SK-N-SH (cell line): ENCODE measurements at regions not wholly inside any gene's neighbourhood (a gene's known extent, or its start where the extent isn't known, plus 50 kb on each side); places are given as distances from the start of the nearest gene placed in this dataset.

Source experiments
- CTCF ChIA-PET: fragments of 300-600, 350-600 bp; formaldehyde crosslinking; extraction: SDS; loops from one replicate; lab custom pipeline; 2021; lab: Yijun Ruan, JAX
- POLR2A ChIA-PET: fragments of 350-600 bp; sonication (Branson Sonifier 250); formaldehyde crosslinking; extraction: SDS; loops from one replicate; lab custom pipeline; 2020; ENCODE audit warnings: antibody characterized with exemption, inconsistent platforms; lab: Yijun Ruan, JAX
- DNase-seq: peaks from one replicate; pipeline ENCODE4 v3.0.0; 2012
- H2AFZ ChIP-seq: fragments of 200-600 bp; sonication (generic); 2 replicates; pipeline ENCODE4 v1.8.1; 2016; ENCODE audit warnings: antibody characterized with exemption, mild to moderate bottlenecking, low read depth
- H3F3A ChIP-seq: fragments of 200-600 bp; sonication (generic); replicated peaks from 2 replicates; pipeline ENCODE3; 2016; ENCODE audit warnings: antibody characterized with exemption, mild to moderate bottlenecking; ENCODE audit not compliant: insufficient read depth
- H3K27ac ChIP-seq, 2 experiments: fragments of 200-500 bp in 1 of 2; fragments of 200-600 bp in 1 of 2; sonication (Bioruptor generic) in 1 of 2; sonication (generic), shearing (Covaris generic) in 1 of 2; 2 replicates each; pipeline versions ENCODE4 v1.5.1 to v1.6.1; 2014 to 2016; ENCODE audit warnings: low read depth in 2 of 2, inconsistent platforms in 1 of 2, low read length in 1 of 2, mild to moderate bottlenecking in 1 of 2, mixed read lengths in 1 of 2
- H3K27me3 ChIP-seq: fragments of 200-600 bp; sonication (generic), shearing (Covaris generic); 2 replicates; pipeline ENCODE4 v1.6.1; 2016; ENCODE audit warnings: mixed run types; ENCODE audit not compliant: insufficient read depth
- H3K36me3 ChIP-seq, 2 experiments: fragments of 200-500 bp in 1 of 2; fragments of 200-600 bp in 1 of 2; sonication (Bioruptor generic) in 1 of 2; sonication (generic) in 1 of 2; replicated peaks in 1 of 2; 2 replicates each; pipeline versions ENCODE3 to v1.5.1; 2014 to 2016; ENCODE audit warnings: low read length in 1 of 2, mild to moderate bottlenecking in 1 of 2; ENCODE audit not compliant: insufficient read depth in 2 of 2, control insufficient read depth in 1 of 2
- H3K4me1 ChIP-seq, 2 experiments: fragments of 200-500 bp in 1 of 2; fragments of 200-600 bp in 1 of 2; sonication (Bioruptor generic) in 1 of 2; sonication (generic), shearing (Covaris generic) in 1 of 2; 2 replicates each; pipeline versions ENCODE4 v1.5.1 to v1.6.1; 2014 to 2016; ENCODE audit warnings: low read depth in 1 of 2, low read length in 1 of 2, mixed run types in 1 of 2; ENCODE audit not compliant: insufficient read depth in 2 of 2, control insufficient read depth in 1 of 2
- H3K4me2 ChIP-seq: fragments of 200-600 bp; sonication (generic), shearing (Covaris generic); 2 replicates; pipeline ENCODE4 v1.6.1; 2017; ENCODE audit warnings: mixed run types
- H3K4me3 ChIP-seq, 2 experiments: fragments of 200-500 bp in 1 of 2; fragments of 200-600 bp in 1 of 2; sonication (Bioruptor generic) in 1 of 2; sonication (generic), shearing (Covaris generic) in 1 of 2; 2 replicates each; pipeline versions ENCODE4 v1.5.1 to v1.8.1; 2014 to 2016; ENCODE audit warnings: low read depth in 2 of 2, inconsistent platforms in 1 of 2, low read length in 1 of 2, mild to moderate bottlenecking in 1 of 2, mixed read lengths in 1 of 2, moderate library complexity in 1 of 2
- H3K79me2 ChIP-seq: fragments of 200-600 bp; sonication (generic); 2 replicates; pipeline ENCODE4 v1.8.1; 2017; ENCODE audit warnings: mild to moderate bottlenecking; ENCODE audit not compliant: insufficient read depth
- H3K9ac ChIP-seq: fragments of 200-600 bp; sonication (generic); 2 replicates; pipeline ENCODE4 v1.6.1; 2017; ENCODE audit warnings: mixed run types
- H3K9me2 ChIP-seq: fragments of 200-600 bp; sonication (generic); 2 replicates; pipeline ENCODE4 v1.6.1; 2017; ENCODE audit warnings: mixed run types
- H3K9me3 ChIP-seq: fragments of 200-600 bp; sonication (generic); 2 replicates; pipeline ENCODE4 v1.6.1; 2017; ENCODE audit warnings: mixed run types, mild to moderate bottlenecking, moderate library complexity
- H4K20me1 ChIP-seq: fragments of 200-600 bp; sonication (generic); 2 replicates; pipeline ENCODE4 v1.6.1; 2017; ENCODE audit warnings: mild to moderate bottlenecking, mixed run types; ENCODE audit not compliant: insufficient read depth
- CHD2 ChIP-seq: fragments of 150-350 bp; IDR thresholded peaks from 2 replicates; pipeline ENCODE4 v1.6.1; 2018; ENCODE audit warnings: low read length; ENCODE audit not compliant: partially characterized antibody
- CTCF ChIP-seq: fragments of 200-600 bp; sonication (generic); IDR thresholded peaks from 2 replicates; pipeline ENCODE4 v1.6.1; 2017; ENCODE audit warnings: antibody characterized with exemption, mild to moderate bottlenecking, moderate library complexity
- ELF1 ChIP-seq: IDR thresholded peaks from 2 replicates; pipeline ENCODE4 v1.4.0; 2012
- EP300 ChIP-seq, 2 experiments: IDR thresholded peaks; 2 replicates each; pipeline versions ENCODE4 v1.4.0 to v1.6.1; 2012; ENCODE audit warnings: borderline replicate concordance in 1 of 2, low read depth in 1 of 2, low read length in 1 of 2
- EZH2phosphoT487 ChIP-seq: fragments of 200-600 bp; sonication (generic); IDR thresholded peaks from 2 replicates; pipeline ENCODE4 v1.6.1; 2017; ENCODE audit warnings: low read depth, mixed run types, mild to moderate bottlenecking, antibody characterized with exemption, moderate library complexity, borderline replicate concordance
- FOSL2 ChIP-seq: IDR thresholded peaks from 2 replicates; pipeline ENCODE4 v1.4.0; 2012; ENCODE audit warnings: low read depth, mild to moderate bottlenecking, moderate library complexity, borderline replicate concordance
- GATA2 ChIP-seq: sonication (generic); formaldehyde crosslinking; IDR thresholded peaks from 2 replicates; pipeline ENCODE4 v1.5.0; 2020; ENCODE audit warnings: mild to moderate bottlenecking, missing genetic modification reagents
- JUND ChIP-seq: IDR thresholded peaks from 2 replicates; pipeline ENCODE4 v1.4.0; 2012
- MEF2A ChIP-seq: IDR thresholded peaks from 2 replicates; pipeline ENCODE4 v1.4.0; 2012; ENCODE audit warnings: low read depth, borderline replicate concordance
- NFIC ChIP-seq: IDR thresholded peaks from 2 replicates; pipeline ENCODE4 v1.4.0; 2012; ENCODE audit warnings: borderline replicate concordance
- NRF1 ChIP-seq: IDR thresholded peaks from 2 replicates; pipeline ENCODE4 v1.6.1; 2012; ENCODE audit warnings: low read depth, mild to moderate bottlenecking, low read length
- RAD21 ChIP-seq: IDR thresholded peaks from 2 replicates; pipeline ENCODE4 v1.6.1; 2012; ENCODE audit warnings: mild to moderate bottlenecking, low read length
- REST ChIP-seq: IDR thresholded peaks from 2 replicates; pipeline ENCODE4 v1.6.1; 2012; ENCODE audit warnings: mild to moderate bottlenecking, low read depth, low read length, moderate library complexity
- RFX5 ChIP-seq: IDR thresholded peaks from 2 replicates; pipeline ENCODE4 v1.6.1; 2012; ENCODE audit warnings: mild to moderate bottlenecking, improper control_type of control experiment, low read length
- SIN3A ChIP-seq: IDR thresholded peaks from 2 replicates; pipeline ENCODE4 v1.6.1; 2012; ENCODE audit warnings: low read depth, mild to moderate bottlenecking, low read length, moderate library complexity, borderline replicate concordance
- TCF12 ChIP-seq: IDR thresholded peaks from 2 replicates; pipeline ENCODE4 v1.4.0; 2012
- TEAD4 ChIP-seq: IDR thresholded peaks from 2 replicates; pipeline ENCODE4 v1.4.0; 2012; ENCODE audit warnings: mild to moderate bottlenecking, borderline replicate concordance; ENCODE audit not compliant: insufficient read depth
- USF2 ChIP-seq: fragments of 150-350 bp; IDR thresholded peaks from 2 replicates; pipeline ENCODE4 v1.6.1; 2017; ENCODE audit warnings: antibody characterized with exemption, low read length, low read depth, borderline replicate concordance
- YY1 ChIP-seq: IDR thresholded peaks from 2 replicates; pipeline ENCODE4 v1.4.0; 2012; ENCODE audit warnings: low read depth, mild to moderate bottlenecking
- ZBTB33 ChIP-seq: IDR thresholded peaks from 2 replicates; pipeline ENCODE4 v1.4.0; 2012; ENCODE audit warnings: low read depth, borderline replicate concordance
- WGBS: methylation state at CpG from one replicate; pipeline ENCODE4 v1.1.6; 2017; ENCODE audit warnings: low lambda C conversion rate; 5-methylcytosine and 5-hydroxymethylcytosine counted together

- TF ChIP-seq JUND (no peak), NFIC (no peak), GATA2 (CRISPR knock-in tag) (no peak)
- WGBS, result 91% methylated on average over 3 of the region's 3 CpGs
- Histone ChIP-seq H3K36me3 (no peaks in the 10 kb centered on the region), H3K27ac (no peak overlapping the region), H3K9me2 (no peaks in the 10 kb centered on the region), H3K4me3 (no peak overlapping the region), H2AFZ (no peak overlapping the region), H4K20me1 (no peaks in the 10 kb centered on the region), H3K4me2 (no peak overlapping the region), H3K27me3 (no peaks in the 10 kb centered on the region), H3K79me2 (no peaks in the 10 kb centered on the region), H3K9me3 (peaks cover 6% of the 10 kb centered on the region; the same call in 1 of the 2 replicates), H3K4me1 (peaks cover 0 to 6% of the 10 kb centered on the region in 2 experiments; a peak in 1 of 4 replicates), H3F3A (peaks cover 7% of the 10 kb centered on the region), H3K9ac (no peak overlapping the region)
- no peak for DNase-seq
- ChIA-PET CTCF (no interaction called here), POLR2A (no interaction called here)
These were observed 306.8 kb downstream of the KCNRG start for GRCh38 chr13:50322006-50322405.

- no peaks in the 10 kb centered on the region for H4K20me1 ChIP-seq
- H3K9me3 ChIP-seq, result peaks cover 6% of the 10 kb centered on the region; the same call in 1 of the 2 replicates
- no peak for DNase-seq
- H3K4me2 ChIP-seq, result no peak overlapping the region
- no peaks in the 10 kb centered on the region for H3K27me3 ChIP-seq
- 36% methylated on average over 3 of the region's 3 CpGs for WGBS
- no peaks in the 10 kb centered on the region for H3K79me2 ChIP-seq
- no peak overlapping the region for H3K4me3 ChIP-seq
- H3K4me1 ChIP-seq, result peaks cover 0 to 6% of the 10 kb centered on the region in 2 experiments; a peak in 1 of 4 replicates
- CTCF ChIA-PET, result no interaction called here
- H3K36me3 ChIP-seq, result no peaks in the 10 kb centered on the region
- no peaks in the 10 kb centered on the region for H3K9me2 ChIP-seq
- no peak overlapping the region for H3K9ac ChIP-seq
- peaks cover 7% of the 10 kb centered on the region for H3F3A ChIP-seq
- no peak overlapping the region for H3K27ac ChIP-seq
- POLR2A ChIA-PET, result no interaction called here
- H2AFZ ChIP-seq, result no peak overlapping the region
- no peak for TF ChIP-seq REST
- TF ChIP-seq TEAD4, result peak; percentile 40; the same call in 1 of the 2 replicates
- TF ChIP-seq FOSL2, result peak; percentile 64; the same call in 1 of the 2 replicates
- TF ChIP-seq NRF1, result no peak
- no peak for TF ChIP-seq MEF2A
- TF ChIP-seq RFX5, result no peak
- no peak for TF ChIP-seq SIN3A
- TF ChIP-seq USF2, result no peak
- peak in 1 of 2 experiments; percentile 43; a peak in 1 of 4 replicates for TF ChIP-seq EP300 (IDR thresholded peaks at IDR 0.05; ENCODE audit: borderline replicate concordance in 1 of 2, low read depth in 1 of 2, low read length in 1 of 2)
- no peak for TF ChIP-seq RAD21
- peak; percentile 67 for TF ChIP-seq JUND
- TF ChIP-seq TCF12, result no peak
- no peak for TF ChIP-seq ELF1
- no peak for TF ChIP-seq EZH2phosphoT487
- no peak for TF ChIP-seq CTCF
- TF ChIP-seq GATA2 (CRISPR knock-in tag), result no peak
- no peak for TF ChIP-seq CHD2
- no peak for TF ChIP-seq ZBTB33
- TF ChIP-seq YY1, result no peak
These were observed 308.3 kb downstream of the KCNRG start for GRCh38 chr13:50323440-50324065.
